GM12892 (cell line): ENCODE measurements at regions not wholly inside any gene's neighbourhood (a gene's known extent, or its start where the extent isn't known, plus 50 kb on each side); places are given as distances from the start of the nearest gene placed in this dataset.

Source experiments
- POLR2A ChIP-seq: IDR thresholded peaks from 2 replicates; pipeline ENCODE4 v1.6.1; 2011; ENCODE audit warnings: low read depth, low read length, control low read depth
- POLR2AphosphoS5 ChIP-seq: IDR thresholded peaks from 2 replicates; pipeline ENCODE4 v1.6.1; 2011; ENCODE audit warnings: low read depth, low read length, control low read depth

DNA sequence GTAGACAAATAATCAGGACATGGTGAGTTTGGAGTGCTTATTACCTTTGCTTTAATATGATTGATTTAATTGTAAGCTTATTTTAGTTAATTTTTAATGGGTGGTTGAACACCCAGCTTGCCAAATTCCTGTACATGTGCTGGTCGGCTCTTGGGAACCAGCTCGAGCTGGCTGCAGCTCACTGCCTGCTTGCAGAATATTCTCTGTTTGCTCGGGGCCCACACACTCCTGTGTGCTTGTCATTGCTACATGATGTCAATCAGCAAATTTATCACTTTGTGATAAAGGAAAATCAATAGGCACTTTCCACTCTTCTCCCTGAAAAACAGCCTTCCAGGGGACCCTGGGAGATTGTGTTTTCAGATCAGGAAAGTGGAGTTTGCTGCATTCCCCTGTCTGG, 141.1 kb upstream of the LHX5 start:
- TF ChIP-seq POLR2A = no peak
- TF ChIP-seq POLR2AphosphoS5 = no peak
